ENCODE measurements at regions not wholly inside any gene's neighbourhood (a gene's known extent, or its start where the extent isn't known, plus 50 kb on each side); places are given as distances from the start of the nearest gene placed in this dataset.

DNA sequence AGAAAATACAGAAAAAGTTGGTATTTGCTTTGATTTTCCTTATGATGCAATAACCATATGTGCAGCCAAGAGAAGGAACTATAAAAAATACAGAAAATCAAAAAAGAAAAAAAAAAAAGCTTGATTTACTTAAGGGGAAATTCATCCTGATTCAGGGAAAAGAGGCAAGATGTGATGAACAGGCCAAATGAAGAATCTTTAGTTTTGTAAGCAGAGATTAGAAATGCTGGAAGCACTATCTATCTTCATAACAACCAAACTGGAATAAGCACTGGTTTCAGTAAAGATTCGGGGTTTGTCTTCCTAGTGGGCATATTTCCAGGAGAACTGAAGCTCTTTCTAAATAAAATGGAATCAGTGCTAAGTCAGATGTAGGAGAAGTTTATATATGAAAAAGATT, 82.9 kb upstream of the KCNIP4 start:
- Mint-ChIP-seq H3K27ac (no peak overlapping the region), H3K36me3 (no peaks in the 10 kb centered on the region), H3K4me3 (no peak overlapping the region), H3K4me1 (no peaks in the 10 kb centered on the region), H3K9me3 (peaks cover 7% of the 10 kb centered on the region), H3K27me3 (ENCODE audit: low read depth) (no peaks in the 10 kb centered on the region)
- no peak for TF ChIP-seq CTCF (IDR thresholded peaks at IDR 0.05; ENCODE audit: unreplicated experiment)
- no peak for DNase-seq (ENCODE audit: low spot score in 2 of 2, unreplicated experiment in 2 of 2)

GRCh38 chr4:22030881-22031280, 82.3 kb upstream of the KCNIP4 start:
- Mint-ChIP-seq H3K27ac (no peak overlapping the region), H3K4me3 (no peak overlapping the region), H3K9me3 (peaks cover 10% of the 10 kb centered on the region), H3K4me1 (no peaks in the 10 kb centered on the region), H3K36me3 (no peaks in the 10 kb centered on the region), H3K27me3 (ENCODE audit: low read depth) (no peaks in the 10 kb centered on the region)
- DNase-seq (ENCODE audit: low spot score in 2 of 2, unreplicated experiment in 2 of 2): no peak
- TF ChIP-seq CTCF (IDR thresholded peaks at IDR 0.05; ENCODE audit: unreplicated experiment): no peak

- no peak for TF ChIP-seq CTCF (IDR thresholded peaks at IDR 0.05; ENCODE audit: unreplicated experiment)
- no peaks in the 10 kb centered on the region for H3K4me1 Mint-ChIP-seq
- H3K36me3 Mint-ChIP-seq: no peaks in the 10 kb centered on the region
- peaks cover 11% of the 10 kb centered on the region for H3K9me3 Mint-ChIP-seq
- H3K4me3 Mint-ChIP-seq: no peak overlapping the region
- DNase-seq (ENCODE audit: low spot score in 2 of 2, unreplicated experiment in 2 of 2): no peak
- no peak overlapping the region for H3K27ac Mint-ChIP-seq
- no peaks in the 10 kb centered on the region for H3K27me3 Mint-ChIP-seq (ENCODE audit: low read depth)
Measured at GRCh38 chr4:22030307-22030706, 81.7 kb upstream of the KCNIP4 start.

- H3K27me3 Mint-ChIP-seq (ENCODE audit: low read depth): no peaks in the 10 kb centered on the region
- peaks cover 16% of the 10 kb centered on the region for H3K9me3 Mint-ChIP-seq
- H3K27ac Mint-ChIP-seq: no peak overlapping the region
- H3K4me3 Mint-ChIP-seq: no peak overlapping the region
- TF ChIP-seq CTCF (IDR thresholded peaks at IDR 0.05; ENCODE audit: unreplicated experiment): no peak
- H3K36me3 Mint-ChIP-seq: no peaks in the 10 kb centered on the region
- DNase-seq (ENCODE audit: low spot score in 2 of 2, unreplicated experiment in 2 of 2): no peak
- H3K4me1 Mint-ChIP-seq: no peaks in the 10 kb centered on the region
Measured at GRCh38 chr4:22029803-22030202, 81.2 kb upstream of the KCNIP4 start.

DNA sequence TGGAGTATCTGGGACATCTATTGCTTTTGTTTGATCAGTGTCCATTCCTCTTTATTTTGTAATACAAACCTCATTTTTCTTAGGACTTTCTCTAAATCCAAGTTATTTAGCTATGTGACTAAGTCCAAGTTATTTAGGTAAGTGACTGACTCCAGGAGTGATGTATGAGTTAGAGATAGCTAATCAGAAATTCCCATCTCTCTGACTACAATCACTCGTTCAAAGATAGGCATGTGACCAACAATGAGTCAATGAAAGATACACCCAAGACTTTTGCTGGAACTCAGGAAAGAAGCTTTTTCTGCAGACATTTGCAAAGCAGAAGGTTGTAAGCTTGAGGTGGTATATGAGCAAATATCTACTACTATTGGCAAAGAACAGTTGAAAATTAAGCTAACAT, 72.5 kb upstream of the KCNIP4 start:
- H3K4me3 Mint-ChIP-seq: no peak overlapping the region
- TF ChIP-seq CTCF (IDR thresholded peaks at IDR 0.05; ENCODE audit: unreplicated experiment): no peak
- H3K9me3 Mint-ChIP-seq: peaks cover 9% of the 10 kb centered on the region
- no peaks in the 10 kb centered on the region for H3K36me3 Mint-ChIP-seq
- no peaks in the 10 kb centered on the region for H3K27me3 Mint-ChIP-seq (ENCODE audit: low read depth)
- DNase-seq (ENCODE audit: low spot score in 2 of 2, unreplicated experiment in 2 of 2): no peak
- no peaks in the 10 kb centered on the region for H3K4me1 Mint-ChIP-seq
- no peak overlapping the region for H3K27ac Mint-ChIP-seq

- H3K4me1 Mint-ChIP-seq: no peaks in the 10 kb centered on the region
- no peak for TF ChIP-seq CTCF (IDR thresholded peaks at IDR 0.05; ENCODE audit: unreplicated experiment)
- no peaks in the 10 kb centered on the region for H3K27me3 Mint-ChIP-seq (ENCODE audit: low read depth)
- DNase-seq (ENCODE audit: low spot score in 2 of 2, unreplicated experiment in 2 of 2): no peak
- H3K36me3 Mint-ChIP-seq: no peaks in the 10 kb centered on the region
- no peak overlapping the region for H3K4me3 Mint-ChIP-seq
- H3K9me3 Mint-ChIP-seq: peaks cover 5% of the 10 kb centered on the region
- no peak overlapping the region for H3K27ac Mint-ChIP-seq
Measured at GRCh38 chr4:22020129-22020528, 71.6 kb upstream of the KCNIP4 start.

Data from mesothelial cell of epicardium (in vitro differentiated cells).